Stimulated activated CD4-positive, alpha-beta T cell treated with anti-CD3 and anti-CD28 coated beads, TNF-alpha, amount 100 ng/mL, for 4 hours (primary cell): ENCODE measurements at regions not wholly inside any gene's neighbourhood (a gene's known extent, or its start where the extent isn't known, plus 50 kb on each side); places are given as distances from the start of the nearest gene placed in this dataset.
"Not testable (repeated sequence)": the region's sequence is repeated elsewhere in the genome, so short reads cannot be mapped to it uniquely, and the experiment has no call there.

Experiments used
- DNase-seq, 3 experiments: peaks; one replicate each; pipeline ENCODE4 v3.0.0-alpha.2; 2020; ENCODE audit warnings: low read depth in 3 of 3

DNA sequence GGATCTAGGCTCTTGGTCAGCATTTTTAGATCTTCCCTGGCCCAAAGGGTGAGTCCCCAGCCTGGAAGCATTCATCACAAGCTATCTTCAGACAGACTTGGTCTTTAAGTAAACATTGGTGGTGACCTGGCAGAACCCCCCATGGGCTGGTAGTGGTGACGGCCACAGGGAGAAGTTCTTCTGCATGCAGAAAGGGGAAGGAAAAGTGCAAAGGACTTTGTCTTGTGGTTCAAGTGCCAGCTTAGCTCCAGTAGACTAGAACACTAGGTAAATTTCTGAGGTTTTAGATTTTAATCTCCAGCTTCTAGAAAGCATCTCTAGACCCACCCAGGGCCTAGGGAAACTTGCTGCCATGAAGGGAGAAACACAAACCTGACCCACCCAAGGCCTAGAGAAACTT, 584.0 kb downstream of the CHSY3 start:
- no peak for DNase-seq

GRCh38 chr5:130479045-130479804, 575.0 kb downstream of the CHSY3 start:
- DNase-seq = no peak

DNA sequence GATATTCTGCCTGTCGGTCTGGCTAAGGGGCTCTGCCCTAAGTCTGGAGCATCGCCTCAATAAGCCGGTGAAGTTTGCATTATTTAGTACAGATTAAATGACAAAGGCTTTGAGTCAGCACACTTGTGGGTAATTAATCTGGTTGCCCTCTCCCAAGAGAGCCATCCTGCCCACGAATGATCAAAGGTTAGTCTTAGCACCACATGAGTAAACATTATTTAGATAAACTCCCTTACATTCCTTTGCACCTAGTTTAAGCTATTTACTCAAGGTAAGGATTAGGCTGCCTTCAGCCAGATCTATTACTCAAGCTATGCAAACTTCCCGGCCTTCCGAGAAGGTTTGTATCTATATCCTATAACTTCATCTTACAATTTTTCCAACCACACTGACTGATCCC, 572.1 kb downstream of the CHSY3 start:
- no peak for DNase-seq

- no peak for DNase-seq
Measured at GRCh38 chr5:130462516-130462915, 558.3 kb downstream of the CHSY3 start.

GRCh38 chr5:130455175-130455574, 550.9 kb downstream of the CHSY3 start:
- no peak for DNase-seq

DNA sequence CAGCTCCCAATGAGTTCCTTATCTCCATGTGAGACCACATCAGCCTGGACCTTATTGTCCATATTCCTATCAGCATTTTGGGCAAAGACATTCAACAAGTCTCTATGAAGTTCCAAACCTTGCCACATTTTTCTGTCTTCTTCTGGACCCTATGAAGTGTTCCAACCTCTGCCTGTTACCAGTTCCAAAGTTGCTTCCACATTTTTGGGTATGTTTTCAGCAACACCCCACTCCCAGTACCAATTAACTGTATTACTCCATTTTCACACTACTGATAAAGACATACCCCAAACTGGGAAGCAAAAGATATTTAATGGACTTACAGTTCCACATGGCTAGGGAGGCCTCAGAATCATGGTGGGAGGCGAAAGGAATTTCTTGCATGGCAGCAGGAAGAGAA, 548.5 kb downstream of the CHSY3 start:
- no peak for DNase-seq

GRCh38 chr5:130436430-130436829, 532.2 kb downstream of the CHSY3 start:
- DNase-seq = no peak

DNA sequence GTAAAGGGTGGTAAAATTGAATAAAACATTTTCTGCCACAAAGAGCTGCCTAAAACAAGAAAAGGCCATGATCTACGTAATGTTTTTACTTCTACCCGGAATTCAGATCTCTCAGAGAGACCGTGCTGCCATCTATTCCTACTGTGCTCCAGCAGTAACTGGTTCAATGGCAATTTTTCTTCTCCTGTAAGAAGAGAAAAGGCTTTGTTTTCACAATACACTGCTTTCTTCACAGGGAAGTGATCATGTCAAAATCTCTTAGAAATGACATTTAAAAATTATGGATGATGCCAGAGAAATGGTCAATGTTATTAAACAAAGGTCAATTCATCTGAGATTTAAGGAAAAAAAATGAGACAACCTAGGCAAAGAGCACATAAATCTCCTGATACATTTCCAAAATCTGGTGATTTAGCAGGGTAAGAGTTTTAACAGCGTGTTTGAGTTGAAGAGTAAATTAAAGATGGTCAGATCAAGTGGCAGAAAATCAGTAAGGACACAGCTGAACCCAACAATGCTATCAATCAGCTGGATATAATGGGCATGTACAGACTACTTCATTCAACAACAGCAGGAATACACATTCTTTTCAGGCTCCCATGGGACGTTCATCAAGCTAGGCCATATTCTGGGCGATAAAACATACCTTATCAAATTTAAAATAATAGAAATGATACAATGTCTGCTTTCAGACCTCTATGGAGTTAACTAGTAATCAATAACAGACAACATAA, 523.1 kb downstream of the CHSY3 start:
- DNase-seq = no peak

DNA sequence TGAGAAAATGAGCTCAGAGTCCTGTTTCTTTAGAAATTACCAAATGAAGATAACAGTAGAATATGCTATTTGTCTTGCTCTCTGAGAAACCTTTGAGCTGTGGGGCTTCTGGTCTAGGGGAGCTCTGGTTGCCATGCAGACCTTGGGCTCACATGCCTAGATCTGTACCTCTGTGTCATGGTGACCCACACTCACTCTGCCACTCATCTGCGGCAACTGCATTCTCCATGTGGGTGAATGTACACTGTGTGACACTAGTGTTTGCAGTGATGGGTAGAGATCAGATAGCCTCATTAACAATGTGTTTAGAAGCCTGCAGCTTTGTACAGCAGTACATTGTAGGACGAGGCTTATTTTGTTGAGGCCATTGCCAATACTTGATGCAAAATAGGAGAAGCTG, 521.2 kb downstream of the CHSY3 start:
- DNase-seq = no peak

DNA sequence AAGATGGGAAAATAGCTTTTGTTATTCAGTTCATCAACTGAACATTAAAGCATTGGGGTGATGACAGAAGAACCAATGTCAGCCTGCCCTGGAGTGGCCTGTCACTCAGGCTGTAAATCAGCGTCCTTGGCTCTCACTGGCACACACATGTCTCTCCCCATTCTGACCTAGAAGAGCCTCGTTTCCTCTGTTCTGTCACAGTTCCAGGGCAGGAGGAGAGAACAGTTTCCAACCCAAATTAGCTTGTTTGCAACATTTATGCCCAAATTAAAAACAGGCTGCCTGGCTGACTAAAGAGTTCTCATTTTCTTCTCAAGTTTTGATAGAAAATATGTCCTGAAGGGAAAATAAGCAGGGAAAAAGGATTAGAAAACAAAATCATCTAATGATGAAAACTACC, 520.1 kb downstream of the CHSY3 start:
- no peak for DNase-seq

DNA sequence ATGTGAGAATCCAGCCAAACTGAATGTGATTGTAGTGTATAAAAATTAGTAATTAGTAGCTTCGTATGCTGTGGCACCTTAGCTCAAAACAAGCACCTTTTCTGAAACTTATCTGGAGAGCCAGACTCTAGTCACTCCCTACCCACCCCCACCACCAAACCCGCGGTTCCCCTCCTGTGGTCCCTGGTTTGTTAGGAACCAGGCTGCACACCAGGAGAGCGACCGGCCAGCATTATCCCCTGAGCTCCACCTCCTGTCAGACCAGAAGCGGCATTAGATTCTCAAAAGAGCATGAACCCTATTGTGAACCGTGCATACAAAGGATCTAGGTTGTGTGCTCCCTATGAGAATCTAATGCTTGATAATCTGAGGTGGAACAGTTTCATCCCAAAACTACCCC, 498.6 kb downstream of the CHSY3 start:
- no peak for DNase-seq

DNA sequence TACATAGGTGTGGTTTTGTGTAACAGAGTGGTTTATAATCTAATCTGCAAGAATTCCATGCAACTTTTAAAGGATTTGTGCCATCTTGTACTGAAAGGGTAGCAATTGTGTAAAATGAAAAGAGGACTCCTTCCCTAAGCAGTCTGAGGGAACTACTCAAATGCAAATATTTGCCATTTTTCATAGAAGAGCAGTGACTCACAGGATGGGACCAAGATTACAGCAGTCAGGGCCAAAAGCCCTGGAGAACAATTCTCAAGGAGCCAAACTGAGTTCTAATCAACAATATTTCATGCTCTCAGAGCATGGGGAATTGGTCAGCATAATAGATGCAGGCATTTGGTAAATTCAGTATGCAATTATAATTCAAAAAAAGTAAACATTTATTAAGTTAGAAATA, 495.8 kb downstream of the CHSY3 start:
- DNase-seq = no peak

DNA sequence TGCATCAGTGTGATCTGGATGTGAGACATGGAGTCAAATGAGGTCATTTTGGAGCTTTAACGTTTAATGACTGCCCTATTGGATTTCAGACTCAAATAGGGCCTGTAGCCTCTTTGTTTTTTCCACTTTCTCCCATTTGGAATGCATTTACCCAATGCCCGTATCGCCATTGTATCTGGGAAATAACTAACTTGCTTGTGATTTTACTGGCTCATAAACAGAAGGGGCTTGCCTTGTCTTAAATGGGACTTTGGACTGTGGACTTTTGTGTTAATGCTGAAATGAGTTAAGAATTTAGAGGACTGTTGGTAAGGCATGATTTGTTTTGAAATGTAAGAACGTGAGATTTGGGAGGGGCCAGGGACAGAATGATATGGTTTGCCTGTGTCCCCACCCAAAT, 494.6 kb downstream of the CHSY3 start:
- DNase-seq = no peak

- DNase-seq = not testable (repeated sequence)
Measured at GRCh38 chr5:130397727-130398126, 493.5 kb downstream of the CHSY3 start.

DNA sequence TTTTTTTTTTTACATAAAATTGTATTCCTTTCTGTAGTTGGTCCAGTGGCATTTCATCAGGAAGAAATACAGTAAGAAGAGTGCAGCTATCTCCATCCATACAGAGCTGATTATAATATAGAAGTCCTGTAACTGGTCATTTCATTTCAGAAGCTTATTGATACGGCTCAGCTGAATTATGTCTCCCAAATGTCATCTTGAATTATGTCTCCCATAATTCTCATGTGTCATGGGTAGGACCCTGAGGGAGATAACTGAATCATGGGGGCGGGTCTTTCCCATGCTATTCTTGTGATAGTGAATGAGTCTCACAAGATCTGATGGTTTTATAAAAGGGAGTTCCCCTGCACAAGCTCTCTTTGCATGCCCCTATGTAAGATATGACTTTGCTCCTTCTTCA, 492.9 kb downstream of the CHSY3 start:
- no peak for DNase-seq

GRCh38 chr5:130391727-130392264, 487.5 kb downstream of the CHSY3 start:
- DNase-seq = not testable (repeated sequence)

- DNase-seq = no peak
Measured at GRCh38 chr5:130386155-130386554, 481.9 kb downstream of the CHSY3 start.

GRCh38 chr5:130385656-130386055, 481.4 kb downstream of the CHSY3 start:
- no peak for DNase-seq

- DNase-seq = no peak
Measured at GRCh38 chr5:130365956-130366355, 461.7 kb downstream of the CHSY3 start.

- no peak for DNase-seq
Measured at GRCh38 chr5:130350131-130350530, 445.9 kb downstream of the CHSY3 start.

- DNase-seq = no peak
Measured at GRCh38 chr5:130337179-130337888, 433.1 kb downstream of the CHSY3 start.

DNA sequence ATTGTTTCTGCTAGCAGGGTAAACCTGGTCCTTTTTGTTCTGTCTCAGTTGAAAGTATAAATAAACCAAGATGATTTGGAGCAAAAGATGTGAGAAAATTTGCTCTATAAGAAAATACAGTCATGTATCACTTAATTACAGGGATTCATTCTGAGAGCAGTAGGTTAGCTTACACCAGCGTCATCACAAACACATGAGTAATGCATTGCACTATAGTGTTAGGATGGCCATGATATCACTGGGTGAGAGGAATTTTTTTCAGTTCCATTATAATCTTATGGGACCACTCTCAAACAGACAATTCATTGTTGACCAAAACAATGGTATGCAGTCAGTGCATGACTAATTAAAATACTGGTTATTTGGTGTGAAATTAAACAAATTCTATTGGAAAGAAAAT, 430.9 kb downstream of the CHSY3 start:
- DNase-seq = no peak

DNA sequence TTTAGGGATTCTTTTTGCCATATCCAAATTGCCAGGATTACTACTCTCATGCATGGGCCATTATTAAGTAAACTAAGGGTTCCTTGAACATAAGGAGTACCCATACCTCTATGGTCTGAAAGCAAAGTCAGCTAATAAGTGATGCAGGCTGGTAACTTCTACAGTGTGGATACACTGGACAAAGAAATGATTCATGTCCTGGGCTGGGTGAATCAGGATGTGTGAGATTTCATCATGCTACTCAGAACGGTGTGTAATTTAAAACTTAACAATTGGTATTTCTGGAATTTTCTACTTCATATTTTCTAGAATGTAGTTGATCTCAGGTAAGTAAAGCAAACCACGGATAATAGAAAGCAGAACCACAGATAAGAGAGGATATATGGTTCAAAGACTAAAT, 428.8 kb downstream of the CHSY3 start:
- no peak for DNase-seq
